Stimulated activated naive CD4-positive, alpha-beta T cell (primary cell): ENCODE measurements at regions not wholly inside any gene's neighbourhood (a gene's known extent, or its start where the extent isn't known, plus 50 kb on each side); places are given as distances from the start of the nearest gene placed in this dataset.
A peak's percentile ranks its signal among the peaks of the same experiment; 100 is the strongest.
"Not testable (repeated sequence)": the region's sequence is repeated elsewhere in the genome, so short reads cannot be mapped to it uniquely, and the experiment has no call there.

Source experiments
- DNase-seq, 6 experiments: peaks; one replicate each; lab custom pipeline; 2025; lab: John Stamatoyannopoulos, UW

GRCh38 chr3:18734309-18734708 is 309.2 kb upstream of the SATB1 start:
- DNase-seq = no peak

GRCh38 chr3:18732474-18732873 is 307.3 kb upstream of the SATB1 start:
- no peak for DNase-seq

GRCh38 chr3:18730491-18730890 is 305.4 kb upstream of the SATB1 start:
- no peak for DNase-seq

- no peak for DNase-seq
These were observed 304.5 kb upstream of the SATB1 start for GRCh38 chr3:18729671-18730070.

GRCh38 chr3:18725668-18726407 is 300.7 kb upstream of the SATB1 start:
- DNase-seq = peak in 4 of 6 experiments; percentile 18 to 87 (median 77)

GRCh38 chr3:18724456-18724855 is 299.3 kb upstream of the SATB1 start:
- no peak for DNase-seq

GRCh38 chr3:18723206-18723810 is 298.2 kb upstream of the SATB1 start:
- DNase-seq = peak in 1 of 6 experiments; percentile 18

GRCh38 chr3:18720543-18720942 is 295.4 kb upstream of the SATB1 start:
- DNase-seq = no peak

GRCh38 chr3:18717598-18717997 is 292.5 kb upstream of the SATB1 start:
- no peak for DNase-seq

GRCh38 chr3:18716821-18717220 is 291.7 kb upstream of the SATB1 start:
- DNase-seq = no peak

GRCh38 chr3:18716101-18716500 is 291.0 kb upstream of the SATB1 start:
- no peak for DNase-seq

- no peak for DNase-seq
These were observed 290.1 kb upstream of the SATB1 start for GRCh38 chr3:18715208-18715607.

- no peak for DNase-seq
These were observed 288.4 kb upstream of the SATB1 start for GRCh38 chr3:18713577-18713951.

- peak in 4 of 6 experiments; percentile 7 to 60 (median 32) for DNase-seq
These were observed 287.8 kb upstream of the SATB1 start for GRCh38 chr3:18712713-18713576.

- DNase-seq = no peak
These were observed 279.2 kb upstream of the SATB1 start for GRCh38 chr3:18704326-18704725.

GRCh38 chr3:18703798-18704197 is 278.7 kb upstream of the SATB1 start:
- no peak for DNase-seq

- not testable (repeated sequence) for DNase-seq
These were observed 268.6 kb upstream of the SATB1 start for GRCh38 chr3:18693588-18694329.

GRCh38 chr3:18687286-18687685 is 262.1 kb upstream of the SATB1 start:
- DNase-seq = no peak

- no peak for DNase-seq
These were observed 258.8 kb upstream of the SATB1 start for GRCh38 chr3:18683900-18684299.

- DNase-seq = no peak
These were observed 256.7 kb upstream of the SATB1 start for GRCh38 chr3:18681818-18682345.

GRCh38 chr3:18680758-18681157 is 255.6 kb upstream of the SATB1 start:
- no peak for DNase-seq

- DNase-seq = peak in 3 of 6 experiments; percentile 39 to 46 (median 41)
These were observed 254.1 kb upstream of the SATB1 start for GRCh38 chr3:18679238-18679637.
